ENCODE measurements at regions not wholly inside any gene's neighbourhood (a gene's known extent, or its start where the extent isn't known, plus 50 kb on each side); places are given as distances from the start of the nearest gene placed in this dataset.
"Not testable (repeated sequence)": the region's sequence is repeated elsewhere in the genome, so short reads cannot be mapped to it uniquely, and the experiment has no call there.

GRCh38 chr10:133012573-133013359 is 70.4 kb upstream of the CFAP46 start:
- DNase-seq (ENCODE audit: low read depth): no peak
- no peak overlapping the region for H3K4me3 ChIP-seq (ENCODE audit: control insufficient read depth, low read depth, low read length)
- no peak for TF ChIP-seq CTCF (conservative IDR thresholded peaks at IDR 0.05; ENCODE audit: control insufficient read depth, insufficient read depth, low read depth, low read length)

- no peak for TF ChIP-seq CTCF (conservative IDR thresholded peaks at IDR 0.05; ENCODE audit: control insufficient read depth, insufficient read depth, low read depth, low read length)
- no peak overlapping the region for H3K4me3 ChIP-seq (ENCODE audit: control insufficient read depth, low read depth, low read length)
- no peak for DNase-seq (ENCODE audit: low read depth)
These were observed 69.5 kb upstream of the CFAP46 start for GRCh38 chr10:133011882-133012281.

GRCh38 chr10:133011393-133011792 is 69.0 kb upstream of the CFAP46 start:
- not testable (repeated sequence) for H3K4me3 ChIP-seq (ENCODE audit: control insufficient read depth, low read depth, low read length); DNase-seq (ENCODE audit: low read depth)

- not testable (repeated sequence) for H3K4me3 ChIP-seq (ENCODE audit: control insufficient read depth, low read depth, low read length); DNase-seq (ENCODE audit: low read depth)
These were observed 68.4 kb upstream of the CFAP46 start for GRCh38 chr10:133010843-133011179.

- TF ChIP-seq CTCF (conservative IDR thresholded peaks at IDR 0.05; ENCODE audit: control insufficient read depth, insufficient read depth, low read depth, low read length): no peak
- H3K4me3 ChIP-seq (ENCODE audit: control insufficient read depth, low read depth, low read length): no peak overlapping the region
- no peak for DNase-seq (ENCODE audit: low read depth)
These were observed 67.9 kb upstream of the CFAP46 start for GRCh38 chr10:133010095-133010842.

- no peak for TF ChIP-seq CTCF (conservative IDR thresholded peaks at IDR 0.05; ENCODE audit: control insufficient read depth, insufficient read depth, low read depth, low read length)
- no peak for DNase-seq (ENCODE audit: low read depth)
- H3K4me3 ChIP-seq (ENCODE audit: control insufficient read depth, low read depth, low read length): no peak overlapping the region
These were observed 67.0 kb upstream of the CFAP46 start for GRCh38 chr10:133009218-133009950.

GRCh38 chr10:133008736-133009135 is 66.4 kb upstream of the CFAP46 start:
- DNase-seq (ENCODE audit: low read depth): no peak
- no peak overlapping the region for H3K4me3 ChIP-seq (ENCODE audit: control insufficient read depth, low read depth, low read length)
- TF ChIP-seq CTCF (conservative IDR thresholded peaks at IDR 0.05; ENCODE audit: control insufficient read depth, insufficient read depth, low read depth, low read length): no peak

Measured in fibroblast of mammary gland (primary cell).